ENCODE measurements at regions not wholly inside any gene's neighbourhood (a gene's known extent, or its start where the extent isn't known, plus 50 kb on each side); places are given as distances from the start of the nearest gene placed in this dataset.

- DNase-seq (ENCODE audit: low read depth, low spot score): no peak
Measured at GRCh38 chr5:118778941-118779340, 209.4 kb downstream of the DTWD2 start.

DNA sequence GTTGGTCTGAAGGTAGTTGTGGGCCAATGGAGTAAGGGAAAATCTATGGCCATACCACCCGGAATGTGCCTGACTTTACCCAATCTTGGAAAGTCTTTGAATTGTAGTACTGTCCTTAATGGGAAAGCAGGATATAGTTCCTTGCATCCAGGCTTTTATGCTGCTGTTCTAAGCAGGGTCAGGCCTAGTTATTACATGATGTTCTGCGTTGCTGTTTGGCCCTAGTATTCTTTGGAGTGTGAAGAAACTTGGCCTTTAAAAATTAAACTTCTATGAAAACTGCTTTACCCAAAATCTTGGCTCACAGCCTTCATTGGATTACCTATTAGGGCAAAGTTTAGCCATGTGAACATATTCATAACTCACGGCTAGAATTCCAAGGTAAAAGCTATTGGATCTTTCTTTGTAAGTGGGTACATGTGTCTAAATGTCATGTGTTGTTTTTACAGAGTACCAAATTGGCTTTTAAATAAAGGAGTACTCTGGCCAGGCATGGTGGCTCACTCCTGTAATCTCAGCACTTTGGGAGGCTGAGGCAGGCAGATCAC lies 211.1 kb downstream of the DTWD2 start:
- no peak for DNase-seq (ENCODE audit: low read depth, low spot score)

- DNase-seq (ENCODE audit: low read depth, low spot score): no peak
Measured at GRCh38 chr5:118776755-118777154, 211.6 kb downstream of the DTWD2 start.

DNA sequence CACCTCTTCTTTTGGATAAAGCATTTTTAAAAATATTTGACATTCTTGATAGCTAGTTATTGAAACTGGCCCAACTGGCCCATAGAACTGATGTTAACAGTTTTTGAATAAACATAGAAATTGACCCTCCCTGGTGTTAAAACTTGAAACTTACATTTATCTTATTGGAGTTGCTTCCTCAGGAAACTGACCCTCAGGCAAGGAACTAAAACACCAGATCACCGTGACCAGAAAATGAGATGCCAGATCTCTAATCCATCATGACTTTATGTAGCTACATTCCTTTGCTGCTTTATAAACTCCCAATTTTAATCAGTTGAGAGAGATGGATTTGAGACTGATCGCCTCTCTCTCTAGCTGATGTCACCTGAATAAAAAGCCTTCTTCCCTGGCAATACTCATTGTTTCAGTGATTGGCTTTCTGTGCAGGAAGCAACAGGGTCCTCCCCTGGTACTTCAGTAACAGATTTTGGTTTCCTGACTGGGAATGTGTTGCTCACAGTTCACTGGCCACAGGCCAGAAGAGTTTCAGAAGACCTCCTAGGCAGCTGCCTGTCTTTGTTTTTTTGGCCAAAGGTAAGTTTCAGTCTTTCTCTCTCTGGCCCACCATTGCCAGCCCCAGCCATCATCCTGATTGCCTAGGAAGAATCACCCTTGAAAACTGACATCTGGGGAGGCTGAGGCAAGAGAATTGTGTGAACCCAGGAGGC lies 212.4 kb downstream of the DTWD2 start:
- no peak for DNase-seq (ENCODE audit: low read depth, low spot score)

DNA sequence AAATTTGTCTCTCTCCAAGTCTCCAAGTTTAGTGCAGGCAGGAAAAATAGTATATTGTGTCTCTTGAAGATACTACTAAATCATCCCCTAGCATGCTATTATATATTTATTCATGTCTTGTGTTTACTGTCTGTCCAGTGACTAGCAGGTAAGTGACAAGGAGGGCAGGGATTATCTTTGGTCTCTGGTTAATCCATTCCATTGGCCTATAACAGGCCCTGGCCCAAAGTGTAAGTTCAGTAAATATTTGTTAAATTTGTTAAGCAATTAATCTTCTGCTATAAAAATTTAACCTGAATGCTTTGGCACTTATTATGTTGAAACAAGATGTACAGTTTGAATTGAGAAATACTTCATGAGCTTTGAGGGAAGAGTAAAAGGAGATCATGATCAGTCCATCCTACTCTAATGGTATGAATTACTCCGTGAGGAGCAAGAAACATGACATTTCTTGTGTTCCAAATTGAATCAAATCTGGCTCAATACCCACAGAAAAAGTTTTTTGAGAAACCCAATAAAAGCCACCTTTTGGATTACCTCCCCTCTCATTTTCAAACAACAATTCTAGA lies 219.7 kb downstream of the DTWD2 start:
- no peak for DNase-seq (ENCODE audit: low read depth, low spot score)

DNA sequence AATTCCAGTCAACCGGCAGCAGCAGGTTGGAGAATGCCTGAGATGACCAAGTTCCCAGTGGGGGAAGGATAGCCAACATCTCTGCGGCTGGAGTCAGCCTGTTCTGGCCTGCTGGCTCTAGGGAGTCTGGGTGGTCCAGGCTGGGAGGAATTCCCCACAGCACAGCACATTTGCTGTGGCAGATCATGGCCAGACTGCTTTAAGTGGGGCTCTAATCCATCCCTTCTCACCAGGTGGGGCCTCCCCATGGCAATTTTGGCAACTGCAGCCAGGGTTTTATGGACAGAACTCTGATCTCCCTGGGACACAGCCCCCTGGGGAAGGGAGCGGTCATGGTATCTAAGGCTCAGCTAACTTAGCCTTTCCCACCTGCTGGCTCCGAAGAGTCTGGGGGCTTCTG lies 226.1 kb downstream of the DTWD2 start:
- DNase-seq (ENCODE audit: low read depth, low spot score): no peak

GRCh38 chr5:118761814-118762213 lies 226.5 kb downstream of the DTWD2 start:
- DNase-seq (ENCODE audit: low read depth, low spot score): no peak

- no peak for DNase-seq (ENCODE audit: low read depth, low spot score)
Measured at GRCh38 chr5:118752969-118753368, 235.4 kb downstream of the DTWD2 start.

- no peak for DNase-seq (ENCODE audit: low read depth, low spot score)
Measured at GRCh38 chr5:118736396-118736795, 252.0 kb downstream of the DTWD2 start.

- no peak for DNase-seq (ENCODE audit: low read depth, low spot score)
Measured at GRCh38 chr5:118733394-118733793, 255.0 kb downstream of the DTWD2 start.

DNA sequence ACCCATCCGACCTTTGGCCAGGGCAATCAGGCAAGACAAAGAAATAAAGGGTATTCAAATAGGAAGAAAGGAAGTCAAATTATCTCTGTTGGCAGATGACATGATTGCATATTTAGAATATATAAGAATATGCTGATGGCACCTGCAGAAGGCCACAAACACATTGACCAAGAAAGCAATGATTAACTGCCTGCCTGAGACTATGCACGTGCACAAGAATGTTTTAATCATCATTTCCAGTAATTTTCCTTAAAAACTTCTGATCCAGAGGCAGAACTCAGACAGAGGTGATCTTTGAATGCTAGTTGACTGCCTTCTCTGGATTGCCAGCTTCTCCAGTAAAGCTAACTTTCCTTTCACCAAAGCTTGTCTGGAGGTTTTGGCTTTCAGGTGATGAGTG lies 260.2 kb downstream of the DTWD2 start:
- no peak for DNase-seq (ENCODE audit: low read depth, low spot score)

- DNase-seq (ENCODE audit: low read depth, low spot score): no peak
Measured at GRCh38 chr5:118726891-118727290, 261.5 kb downstream of the DTWD2 start.

DNA sequence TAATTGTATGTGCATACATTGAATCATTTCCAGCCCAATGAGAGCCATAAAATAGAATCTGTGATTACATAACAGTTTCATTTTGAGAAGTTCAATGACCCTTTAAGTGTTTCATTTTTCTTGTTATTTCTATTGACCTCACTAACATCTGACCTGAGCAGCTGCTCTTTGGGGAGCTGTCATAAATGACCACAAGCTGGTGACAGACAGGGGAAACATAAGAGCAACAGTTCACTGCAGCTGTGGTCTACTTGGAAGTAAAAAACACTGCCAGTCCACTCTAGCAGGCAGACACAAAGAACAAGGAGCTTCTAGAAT lies 265.4 kb downstream of the DTWD2 start:
- DNase-seq (ENCODE audit: low read depth, low spot score): no peak

- no peak for DNase-seq (ENCODE audit: low read depth, low spot score)
Measured at GRCh38 chr5:118722122-118723020, 266.0 kb downstream of the DTWD2 start.

DNA sequence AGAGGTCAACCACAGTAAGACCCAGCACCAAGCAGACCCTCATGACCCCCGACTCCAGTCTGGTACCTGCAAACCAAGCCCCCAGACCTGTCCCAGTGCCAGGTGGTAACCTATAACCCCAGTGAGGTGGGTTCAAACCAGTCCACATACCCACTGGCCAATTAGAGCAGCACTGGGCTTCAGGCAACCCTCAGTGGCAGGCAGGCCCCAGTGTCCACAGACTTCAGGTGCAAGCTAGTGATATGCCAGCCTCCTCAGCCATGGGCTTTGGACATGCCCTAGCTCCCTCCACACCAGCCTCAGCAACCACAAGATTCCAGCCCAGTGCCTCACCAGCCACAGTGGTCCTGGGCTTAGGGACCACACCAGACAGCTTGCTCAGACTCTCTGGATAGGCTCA lies 276.6 kb downstream of the DTWD2 start:
- no peak for DNase-seq (ENCODE audit: low read depth, low spot score)

DNA sequence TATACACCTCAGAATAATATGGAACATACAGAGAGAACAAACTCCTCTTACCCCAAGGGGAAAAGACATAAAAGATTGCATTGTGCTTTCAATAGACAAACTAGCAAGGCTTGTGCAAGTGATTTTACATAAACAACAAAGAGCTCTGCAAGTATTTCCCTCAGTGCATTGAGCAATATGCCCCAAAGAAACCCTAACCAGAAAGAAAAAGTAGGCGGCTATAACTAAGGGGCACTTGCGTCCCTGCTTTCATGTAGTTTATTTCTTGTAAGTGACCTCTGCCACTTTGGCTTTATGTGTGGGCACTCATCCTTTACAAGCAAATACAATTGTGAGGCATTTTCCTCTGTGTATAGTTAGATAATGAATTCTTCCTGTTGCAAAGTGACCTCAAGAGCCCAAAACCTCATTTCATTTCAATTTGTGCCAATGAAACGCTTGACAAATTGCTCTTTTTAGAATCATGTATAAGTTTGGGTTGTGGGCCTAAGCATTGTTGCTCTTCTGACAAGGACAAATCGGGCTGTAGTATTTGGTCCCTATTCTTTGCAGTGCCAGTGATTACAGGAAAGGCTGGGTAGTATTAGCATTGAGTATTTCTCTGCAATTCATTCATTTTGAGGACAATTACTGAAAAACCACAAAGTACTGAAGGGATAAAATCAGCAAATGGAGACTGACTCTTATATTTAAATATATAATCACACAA lies 282.2 kb downstream of the DTWD2 start:
- DNase-seq (ENCODE audit: low read depth, low spot score): no peak

DNA sequence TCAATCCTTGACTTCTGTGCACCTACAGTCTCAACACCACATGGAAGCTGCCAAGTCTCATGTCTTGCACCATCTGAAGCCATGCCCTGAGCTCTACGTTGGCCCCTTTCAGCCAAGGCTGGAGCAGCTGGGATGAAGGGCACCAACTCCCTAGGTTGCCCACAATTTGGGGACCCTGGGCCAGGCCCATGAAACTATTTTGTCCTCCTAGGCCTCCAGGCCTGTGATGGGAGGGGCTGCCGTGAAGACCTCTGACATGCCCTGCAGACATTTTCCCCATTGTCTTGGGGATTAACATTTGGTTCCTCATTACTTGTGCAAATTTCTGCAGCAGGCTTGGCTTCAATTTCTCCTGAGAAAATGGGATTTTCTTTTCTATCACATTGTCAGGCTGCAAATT lies 285.1 kb downstream of the DTWD2 start:
- no peak for DNase-seq (ENCODE audit: low read depth, low spot score)

DNA sequence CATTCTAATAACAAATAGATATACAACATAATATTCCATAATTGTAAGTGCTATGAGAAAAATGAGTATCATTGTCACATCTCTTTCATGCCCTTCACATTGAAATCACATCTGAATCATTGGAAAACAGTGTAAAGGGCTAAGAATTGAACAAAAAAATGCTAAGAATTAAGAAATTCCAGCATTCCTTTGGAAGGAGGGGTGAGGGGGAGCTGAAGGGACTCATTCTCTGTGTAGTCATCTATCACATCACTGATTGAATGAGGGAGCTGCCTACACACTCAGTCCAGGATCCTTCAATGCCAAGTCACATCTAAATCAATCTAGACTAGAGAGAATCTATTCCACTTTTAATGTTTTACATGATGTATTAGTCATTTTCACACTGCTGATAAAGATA lies 286.6 kb downstream of the DTWD2 start:
- no peak for DNase-seq (ENCODE audit: low read depth, low spot score)

- DNase-seq (ENCODE audit: low read depth, low spot score): no peak
Measured at GRCh38 chr5:118700510-118700909, 287.8 kb downstream of the DTWD2 start.

- DNase-seq (ENCODE audit: low read depth, low spot score): no peak
Measured at GRCh38 chr5:118698774-118699173, 289.6 kb downstream of the DTWD2 start.

GRCh38 chr5:118696076-118696475 lies 292.3 kb downstream of the DTWD2 start:
- no peak for DNase-seq (ENCODE audit: low read depth, low spot score)

- DNase-seq (ENCODE audit: low read depth, low spot score): no peak
Measured at GRCh38 chr5:118692811-118693342, 295.5 kb downstream of the DTWD2 start.

Measured in brain pericyte (primary cell).